Activated T-cell treated with anti-CD3 and anti-CD28 coated beads, Interleukin-2, amount 50 U/mL, for 24 hours (primary cell): ENCODE measurements at regions not wholly inside any gene's neighbourhood (a gene's known extent, or its start where the extent isn't known, plus 50 kb on each side); places are given as distances from the start of the nearest gene placed in this dataset.

Source experiments
- DNase-seq: peaks from one replicate; pipeline ENCODE4 v3.0.0-alpha.2; 2020
- H3K27ac Mint-ChIP-seq: 2 replicates; pipeline ENCODE4 v1.8.0; 2020; ENCODE audit warnings: mild to moderate bottlenecking, mixed read lengths
- H3K27me3 Mint-ChIP-seq: 2 replicates; pipeline ENCODE4 v1.8.0; 2020; ENCODE audit warnings: mixed read lengths
- H3K36me3 Mint-ChIP-seq: 2 replicates; pipeline ENCODE4 v1.8.0; 2020; ENCODE audit warnings: low read depth, mixed read lengths
- H3K4me1 Mint-ChIP-seq: 2 replicates; pipeline ENCODE4 v1.8.0; 2020; ENCODE audit warnings: low read depth, mixed read lengths
- H3K4me3 Mint-ChIP-seq: 2 replicates; pipeline ENCODE4 v1.8.0; 2020; ENCODE audit warnings: mild to moderate bottlenecking, moderate library complexity, mixed read lengths
- H3K9me3 Mint-ChIP-seq: 2 replicates; pipeline ENCODE4 v1.8.0; 2020; ENCODE audit warnings: mixed read lengths

DNA sequence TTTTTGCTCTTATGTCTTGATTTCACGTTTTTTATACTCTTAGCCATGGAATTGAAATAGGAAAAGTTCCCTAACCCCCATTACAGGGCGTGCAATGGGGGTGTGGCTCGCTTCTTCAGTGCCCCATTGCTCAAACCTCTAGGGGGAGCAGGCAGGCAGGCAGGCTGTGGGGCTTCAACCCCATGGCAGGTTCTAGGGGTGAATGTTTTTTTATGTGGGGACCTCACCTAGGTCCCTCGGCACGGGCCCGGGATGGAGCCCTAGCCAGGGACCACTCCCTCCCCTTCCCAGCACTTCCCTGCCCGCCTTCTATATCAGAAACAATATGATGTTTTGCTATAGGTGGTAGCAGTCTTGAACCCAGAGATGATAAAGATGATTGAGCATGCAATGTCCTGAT is 221.3 kb upstream of the SMC2 start:
- Mint-ChIP-seq H3K27me3 (no peaks in the 10 kb centered on the region), H3K36me3 (no peaks in the 10 kb centered on the region), H3K4me3 (no peak overlapping the region), H3K9me3 (peaks cover 2% of the 10 kb centered on the region), H3K4me1 (no peaks in the 10 kb centered on the region), H3K27ac (no peak overlapping the region)
- DNase-seq, result no peak

DNA sequence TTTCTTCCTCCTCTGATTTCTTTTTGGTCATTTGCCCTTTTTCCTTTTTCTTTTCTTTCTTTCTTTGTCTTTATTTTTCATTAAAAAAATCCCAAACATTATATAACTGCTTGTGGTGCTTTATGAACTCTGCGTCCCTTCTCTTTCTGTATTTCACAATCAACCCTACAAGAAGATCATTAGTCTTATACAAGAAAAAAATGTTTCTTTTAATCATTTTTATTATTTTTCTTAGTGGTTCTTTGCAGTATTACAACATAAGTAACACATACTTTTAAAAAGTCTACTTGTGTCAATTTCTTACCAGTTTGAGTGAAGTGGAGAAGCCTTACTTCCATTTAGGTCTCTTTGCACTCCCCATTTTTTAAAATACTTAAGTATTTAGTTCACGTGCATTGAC is 212.7 kb upstream of the SMC2 start:
- Mint-ChIP-seq H3K4me3 (no peak overlapping the region), H3K4me1 (no peaks in the 10 kb centered on the region), H3K9me3 (no peaks in the 10 kb centered on the region), H3K27ac (no peak overlapping the region), H3K27me3 (no peaks in the 10 kb centered on the region), H3K36me3 (no peaks in the 10 kb centered on the region)
- no peak for DNase-seq

DNA sequence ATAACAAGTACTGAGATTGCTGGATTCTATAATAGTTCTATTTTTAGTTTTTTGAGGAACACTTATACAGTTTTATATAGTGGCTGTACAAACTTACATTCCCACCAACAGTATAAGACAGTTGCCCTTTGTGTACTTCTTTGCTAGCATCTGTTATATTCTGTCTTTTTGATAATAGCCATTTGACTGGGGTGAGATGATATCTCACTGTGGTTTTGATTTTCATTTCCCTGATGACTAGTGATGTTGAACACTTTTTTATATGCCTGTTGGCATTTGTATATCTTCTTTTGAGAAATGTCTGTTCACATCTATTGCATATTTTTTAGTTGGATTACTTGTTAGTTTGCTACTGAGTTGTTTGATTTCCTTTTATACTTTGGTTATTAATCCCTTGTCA is 204.1 kb upstream of the SMC2 start:
- DNase-seq, result no peak
- Mint-ChIP-seq H3K36me3 (no peaks in the 10 kb centered on the region), H3K9me3 (no peaks in the 10 kb centered on the region), H3K4me3 (no peak overlapping the region), H3K27me3 (no peaks in the 10 kb centered on the region), H3K4me1 (no peaks in the 10 kb centered on the region), H3K27ac (no peak overlapping the region)

DNA sequence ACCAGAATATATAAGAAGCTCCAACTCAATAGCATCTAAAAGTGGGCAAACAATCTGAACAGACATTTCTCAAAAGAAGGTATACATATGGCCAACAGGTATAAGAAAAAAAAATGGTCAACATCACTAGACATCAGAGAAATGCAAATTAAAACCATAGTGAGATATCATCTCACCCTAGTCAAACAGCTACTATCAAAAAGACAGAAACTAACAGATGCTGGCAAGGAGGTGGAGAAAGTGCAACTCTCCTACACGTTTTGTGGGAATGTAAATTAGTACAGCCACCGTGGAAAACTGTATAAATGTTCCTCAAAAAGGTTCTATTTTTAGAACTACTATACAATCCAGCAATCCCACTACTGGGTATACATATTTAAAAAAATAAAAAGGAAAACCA is 199.9 kb upstream of the SMC2 start:
- Mint-ChIP-seq H3K9me3 (no peaks in the 10 kb centered on the region), H3K36me3 (no peaks in the 10 kb centered on the region), H3K27me3 (no peaks in the 10 kb centered on the region), H3K4me3 (no peak overlapping the region), H3K27ac (no peak overlapping the region), H3K4me1 (no peaks in the 10 kb centered on the region)
- no peak for DNase-seq

DNA sequence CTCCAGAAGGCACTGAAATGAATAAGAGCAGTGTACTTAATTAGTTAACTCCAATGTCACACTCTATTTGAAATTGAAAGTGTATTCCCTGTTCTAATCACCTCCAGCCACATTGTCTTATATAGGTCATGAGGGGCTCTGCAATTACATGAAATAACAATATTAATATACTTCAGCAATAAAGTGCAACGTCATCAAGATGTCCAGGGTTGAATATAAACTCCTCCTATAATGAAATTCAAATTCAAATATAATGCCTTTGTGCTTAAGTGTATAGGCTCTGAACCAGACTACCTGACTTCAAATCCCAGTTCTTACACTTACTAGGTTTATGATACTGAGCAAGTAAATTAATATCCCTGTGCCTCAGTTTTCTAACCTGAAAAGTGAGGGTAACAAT is 195.6 kb upstream of the SMC2 start:
- no peak for DNase-seq
- no peaks in the 10 kb centered on the region for H3K9me3 Mint-ChIP-seq
- no peaks in the 10 kb centered on the region for H3K4me1 Mint-ChIP-seq
- no peak overlapping the region for H3K4me3 Mint-ChIP-seq
- no peaks in the 10 kb centered on the region for H3K36me3 Mint-ChIP-seq
- no peaks in the 10 kb centered on the region for H3K27me3 Mint-ChIP-seq
- no peak overlapping the region for H3K27ac Mint-ChIP-seq

DNA sequence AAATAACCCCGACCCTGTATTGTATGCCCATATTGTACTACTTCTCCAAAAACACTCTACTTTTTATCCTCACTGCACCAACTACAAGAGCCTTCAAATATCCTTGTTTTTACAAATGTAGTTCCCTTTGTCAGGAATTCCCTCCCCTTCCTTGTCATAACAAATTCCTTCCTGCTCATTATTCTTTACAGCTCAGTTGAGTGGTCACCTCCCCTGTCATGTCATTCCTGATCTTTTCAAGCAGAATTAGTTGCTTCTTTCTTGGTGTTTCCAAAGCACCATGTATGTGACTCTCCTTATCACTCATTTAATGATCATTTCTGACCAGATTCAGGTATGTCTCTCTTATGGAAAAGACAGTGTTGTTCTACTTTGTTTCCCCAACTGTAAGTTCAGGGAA is 194.2 kb upstream of the SMC2 start:
- no peaks in the 10 kb centered on the region for H3K27me3 Mint-ChIP-seq
- H3K27ac Mint-ChIP-seq, result no peak overlapping the region

DNA sequence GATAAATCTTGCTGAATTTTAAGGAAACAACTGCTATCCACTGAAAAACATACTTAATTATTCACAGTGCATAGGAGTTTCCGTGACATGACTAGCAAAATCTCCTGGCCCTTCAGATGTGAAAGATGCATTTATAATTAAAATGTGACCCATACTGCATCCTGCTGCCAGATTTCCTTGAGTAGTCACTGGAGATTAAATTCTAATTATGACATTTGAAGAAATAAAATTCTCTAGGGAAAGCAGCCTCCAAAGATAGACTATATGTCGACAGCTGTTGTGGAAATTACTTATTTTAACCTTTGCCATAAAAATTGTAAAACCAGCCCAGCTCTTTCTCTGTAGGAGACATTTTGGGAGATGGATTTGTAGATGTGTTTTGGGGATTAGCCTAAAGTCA is 193.6 kb upstream of the SMC2 start:
- no peak overlapping the region for H3K4me3 Mint-ChIP-seq
- no peak overlapping the region for H3K27ac Mint-ChIP-seq
- H3K9me3 Mint-ChIP-seq, result no peaks in the 10 kb centered on the region
- no peaks in the 10 kb centered on the region for H3K4me1 Mint-ChIP-seq
- H3K36me3 Mint-ChIP-seq, result no peaks in the 10 kb centered on the region
- no peaks in the 10 kb centered on the region for H3K27me3 Mint-ChIP-seq
- no peak for DNase-seq

More for the DNA sequence above, 194.2 kb upstream of the SMC2 start:
- no peaks in the 10 kb centered on the region for H3K4me1 Mint-ChIP-seq
- no peak overlapping the region for H3K4me3 Mint-ChIP-seq
- H3K36me3 Mint-ChIP-seq, result no peaks in the 10 kb centered on the region
- no peak for DNase-seq
- no peaks in the 10 kb centered on the region for H3K9me3 Mint-ChIP-seq

DNA sequence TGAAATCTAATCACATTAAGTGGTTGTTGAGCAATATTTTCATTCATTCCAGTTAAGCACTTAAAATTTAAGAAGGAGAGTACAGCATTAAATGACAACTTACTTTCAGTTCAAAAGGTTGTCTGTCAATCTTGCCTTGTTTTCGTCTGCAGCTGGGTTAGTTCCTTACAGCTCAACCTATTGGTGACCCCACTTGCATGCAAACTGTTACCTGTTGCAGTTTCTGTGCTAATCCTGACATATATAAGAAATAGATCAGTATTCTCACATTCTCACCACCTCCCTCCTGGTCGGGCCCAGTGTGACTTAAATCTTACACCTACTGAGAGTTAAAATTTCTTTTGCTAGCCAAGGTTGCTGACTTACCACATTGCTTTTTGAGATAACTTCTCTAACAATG is 191.8 kb upstream of the SMC2 start:
- Mint-ChIP-seq H3K27ac (no peak overlapping the region), H3K36me3 (no peaks in the 10 kb centered on the region)

DNA sequence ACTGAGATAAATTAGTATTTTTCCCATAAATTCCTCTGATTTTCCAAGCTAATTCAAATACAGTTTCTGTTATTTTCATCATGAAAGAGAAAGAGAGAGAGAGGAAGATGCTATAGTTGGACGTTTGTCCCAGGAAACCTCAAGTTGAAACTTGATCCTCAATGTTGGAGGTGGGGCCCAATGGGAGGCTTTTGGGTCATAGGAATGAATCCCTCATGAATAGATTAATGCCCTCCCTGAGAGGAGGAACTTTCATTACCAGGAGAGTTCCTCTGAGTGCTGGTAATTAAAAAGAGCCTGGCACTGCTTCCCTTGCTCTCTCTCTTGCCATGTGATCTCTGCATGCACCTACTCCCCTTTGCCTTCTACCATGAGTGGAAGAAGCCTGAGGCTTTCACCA is 189.9 kb upstream of the SMC2 start:
- no peak for DNase-seq
- no peaks in the 10 kb centered on the region for H3K27me3 Mint-ChIP-seq
- H3K36me3 Mint-ChIP-seq, result no peaks in the 10 kb centered on the region
- H3K9me3 Mint-ChIP-seq, result no peaks in the 10 kb centered on the region
- H3K4me3 Mint-ChIP-seq, result no peak overlapping the region
- H3K27ac Mint-ChIP-seq, result no peak overlapping the region
- no peaks in the 10 kb centered on the region for H3K4me1 Mint-ChIP-seq

More for the DNA sequence above, 191.8 kb upstream of the SMC2 start:
- Mint-ChIP-seq H3K4me1 (no peaks in the 10 kb centered on the region), H3K9me3 (no peaks in the 10 kb centered on the region), H3K4me3 (no peak overlapping the region), H3K27me3 (no peaks in the 10 kb centered on the region)
- no peak for DNase-seq

DNA sequence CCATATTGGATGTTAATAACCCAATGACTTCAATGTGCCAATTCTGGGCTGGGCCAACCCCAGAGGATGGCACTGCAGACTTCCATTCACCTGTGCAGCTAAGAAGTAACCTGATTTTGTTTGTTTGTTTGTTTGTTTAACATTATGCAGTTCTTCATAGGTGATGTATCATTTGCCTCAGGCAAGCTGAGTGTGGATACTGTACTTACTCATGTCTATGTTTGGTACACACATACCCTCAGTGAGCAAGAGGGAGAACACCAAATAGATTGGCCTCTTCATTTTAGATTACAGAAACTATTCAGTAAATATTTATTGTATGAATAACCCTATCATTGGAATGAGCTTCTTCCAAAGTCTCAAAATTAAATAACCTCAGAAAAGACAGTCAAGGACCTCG is 180.2 kb upstream of the SMC2 start:
- DNase-seq, result no peak
- H3K27ac Mint-ChIP-seq, result no peak overlapping the region
- H3K9me3 Mint-ChIP-seq, result no peaks in the 10 kb centered on the region
- no peak overlapping the region for H3K4me3 Mint-ChIP-seq
- no peaks in the 10 kb centered on the region for H3K36me3 Mint-ChIP-seq
- H3K4me1 Mint-ChIP-seq, result no peaks in the 10 kb centered on the region
- peaks cover 2% of the 10 kb centered on the region for H3K27me3 Mint-ChIP-seq

DNA sequence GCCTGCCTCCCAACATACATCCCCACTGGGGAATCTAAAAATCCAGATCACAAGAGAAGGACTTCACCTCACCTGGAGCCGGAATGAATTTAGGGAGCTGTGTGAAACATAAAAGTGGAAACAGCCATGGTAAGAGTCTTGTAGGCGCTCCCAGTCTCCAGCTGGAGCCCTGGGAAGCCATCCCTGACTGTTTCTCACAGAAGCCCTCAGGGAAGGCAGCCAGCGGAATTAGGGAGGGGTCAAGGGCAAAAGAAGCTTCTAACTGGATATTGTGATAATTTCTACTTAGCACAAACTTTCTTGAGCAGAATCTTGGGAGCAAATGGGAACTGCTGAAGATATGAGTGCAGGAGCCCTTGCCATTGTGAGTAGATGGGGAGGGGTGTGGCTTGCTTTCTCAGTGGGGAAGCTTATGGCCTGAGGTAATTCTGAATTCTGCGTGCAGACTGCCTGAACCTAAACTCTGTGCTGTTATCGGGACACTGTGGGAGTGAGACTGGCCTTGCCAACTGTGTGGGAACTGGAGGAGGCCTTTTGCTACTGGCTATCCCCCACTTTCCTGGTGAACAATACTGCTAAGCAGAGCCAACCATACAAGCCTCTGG is 174.4 kb upstream of the SMC2 start:
- no peaks in the 10 kb centered on the region for H3K27me3 Mint-ChIP-seq
- H3K4me1 Mint-ChIP-seq, result no peaks in the 10 kb centered on the region
- H3K36me3 Mint-ChIP-seq, result no peaks in the 10 kb centered on the region
- H3K27ac Mint-ChIP-seq, result no peak overlapping the region
- no peaks in the 10 kb centered on the region for H3K9me3 Mint-ChIP-seq
- no peak for DNase-seq
- H3K4me3 Mint-ChIP-seq, result no peak overlapping the region

DNA sequence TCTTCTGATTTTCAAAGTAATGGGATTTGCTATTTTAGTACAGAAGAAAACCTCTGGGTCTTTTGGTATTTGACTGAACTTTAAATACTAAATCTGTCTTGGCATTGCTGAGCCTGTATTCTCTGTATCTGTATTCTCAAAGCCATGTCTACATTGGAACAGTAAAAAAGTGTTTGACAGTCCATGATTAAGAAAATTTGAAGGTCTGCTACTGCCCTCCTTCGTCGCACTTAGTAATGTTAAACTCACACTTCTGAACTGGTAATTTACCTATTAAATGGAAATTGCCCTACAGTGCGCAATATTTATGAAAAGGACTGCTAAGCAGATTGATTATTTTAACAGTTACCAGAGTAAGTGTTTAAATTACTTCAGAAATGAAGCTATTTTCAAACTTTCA is 165.7 kb upstream of the SMC2 start:
- DNase-seq, result no peak
- Mint-ChIP-seq H3K9me3 (no peaks in the 10 kb centered on the region), H3K4me1 (no peaks in the 10 kb centered on the region), H3K27ac (no peak overlapping the region), H3K27me3 (no peaks in the 10 kb centered on the region), H3K36me3 (no peaks in the 10 kb centered on the region), H3K4me3 (no peak overlapping the region)

DNA sequence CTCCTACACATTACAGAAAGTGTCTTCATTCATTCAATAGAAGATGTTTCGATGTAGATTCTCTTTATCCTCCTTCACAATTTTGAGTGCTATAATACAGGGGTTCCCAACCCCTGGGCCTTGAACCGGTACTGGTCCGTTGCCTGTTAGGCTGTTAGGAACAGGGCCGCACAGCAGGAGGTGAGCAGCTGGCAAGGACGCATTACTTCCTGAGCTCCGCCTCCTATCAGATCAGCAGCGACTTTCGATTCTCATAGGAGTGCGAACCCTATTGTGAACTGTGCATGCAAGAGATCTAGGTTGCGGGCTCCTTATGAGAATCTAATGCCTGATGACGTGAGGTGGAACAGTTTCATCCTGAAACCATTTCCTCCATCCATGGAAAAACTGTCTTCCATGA is 153.0 kb upstream of the SMC2 start:
- Mint-ChIP-seq H3K27ac (no peak overlapping the region), H3K27me3 (no peaks in the 10 kb centered on the region), H3K36me3 (no peaks in the 10 kb centered on the region), H3K9me3 (no peaks in the 10 kb centered on the region), H3K4me1 (no peaks in the 10 kb centered on the region), H3K4me3 (no peak overlapping the region)
- DNase-seq, result no peak

DNA sequence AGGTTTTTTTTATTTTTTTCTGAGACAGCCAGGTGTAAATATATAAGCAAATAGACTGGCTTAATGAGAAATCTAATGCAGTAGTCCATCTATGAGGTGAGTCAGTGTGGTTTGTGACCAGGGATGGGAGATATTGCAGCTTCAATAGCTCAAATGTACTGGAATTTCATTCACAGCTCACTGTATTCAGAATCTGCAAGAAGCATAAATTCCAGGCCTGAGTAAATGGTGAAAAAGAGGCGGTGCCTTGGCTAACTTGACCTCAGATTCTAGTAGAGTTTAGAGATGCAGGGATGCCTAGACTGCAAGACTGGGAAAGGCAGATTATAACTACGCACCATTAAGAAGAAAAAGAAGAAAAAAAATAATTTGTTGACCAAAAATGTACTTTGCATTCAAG is 151.9 kb upstream of the SMC2 start:
- H3K27ac Mint-ChIP-seq, result no peak overlapping the region
- H3K4me3 Mint-ChIP-seq, result no peak overlapping the region
- no peaks in the 10 kb centered on the region for H3K27me3 Mint-ChIP-seq
- no peaks in the 10 kb centered on the region for H3K4me1 Mint-ChIP-seq
- no peaks in the 10 kb centered on the region for H3K9me3 Mint-ChIP-seq
- no peak for DNase-seq
- H3K36me3 Mint-ChIP-seq, result no peaks in the 10 kb centered on the region

DNA sequence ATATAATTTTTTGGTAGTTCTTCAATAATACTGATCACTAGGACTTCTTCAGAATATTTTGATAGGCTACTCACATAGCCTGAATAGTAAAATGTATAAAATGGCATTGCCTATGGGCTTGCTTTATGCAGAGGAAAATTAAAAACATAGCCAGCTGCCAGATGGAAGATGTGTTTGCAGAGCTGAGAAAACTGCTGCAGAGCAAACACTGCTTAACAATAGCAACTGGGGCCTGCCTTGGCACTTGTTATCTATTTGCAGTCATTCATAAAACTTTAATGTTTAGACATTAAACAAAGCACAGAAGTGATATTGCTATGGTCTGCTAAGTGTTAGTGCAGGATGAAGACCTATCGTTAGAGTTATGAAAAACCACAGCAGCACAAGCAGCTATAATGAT is 151.5 kb upstream of the SMC2 start:
- Mint-ChIP-seq H3K9me3 (no peaks in the 10 kb centered on the region), H3K36me3 (no peaks in the 10 kb centered on the region), H3K27me3 (no peaks in the 10 kb centered on the region), H3K4me1 (no peaks in the 10 kb centered on the region), H3K27ac (no peak overlapping the region), H3K4me3 (no peak overlapping the region)
- no peak for DNase-seq

DNA sequence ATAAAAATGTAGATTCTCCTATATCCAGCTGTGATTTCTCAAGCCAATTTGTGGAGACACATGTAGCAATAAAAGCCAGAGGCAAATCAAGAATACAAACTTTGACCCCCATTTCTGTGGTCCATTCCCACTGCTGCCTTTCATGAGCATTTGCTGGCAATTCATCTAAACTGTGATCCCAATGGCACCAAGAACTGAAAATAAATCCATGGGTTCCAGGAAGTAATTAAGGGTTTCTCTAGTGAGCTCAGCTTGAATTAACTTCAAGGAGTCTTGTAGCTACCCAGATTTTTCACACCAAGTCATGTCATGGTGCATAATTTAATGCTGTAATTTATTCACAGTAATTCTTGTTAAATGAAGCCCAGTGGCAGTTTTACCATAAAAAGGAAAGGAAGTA is 145.0 kb upstream of the SMC2 start:
- Mint-ChIP-seq H3K4me3 (no peak overlapping the region), H3K27me3 (no peaks in the 10 kb centered on the region), H3K36me3 (no peaks in the 10 kb centered on the region), H3K27ac (no peak overlapping the region), H3K9me3 (no peaks in the 10 kb centered on the region), H3K4me1 (no peaks in the 10 kb centered on the region)
- DNase-seq, result no peak
